H9 (cell line): ENCODE measurements at regions not wholly inside any gene's neighbourhood (a gene's known extent, or its start where the extent isn't known, plus 50 kb on each side); places are given as distances from the start of the nearest gene placed in this dataset.

Source experiments
- DNase-seq: peaks from one replicate; pipeline ENCODE4 v3.0.0-alpha.2; 2017
- H2AFZ ChIP-seq: one replicate; pipeline ENCODE4 v1.6.1; 2013; ENCODE audit warnings: mild to moderate bottlenecking, low read length, control low read depth, moderate library complexity
- H2AK5ac ChIP-seq: 2 replicates; pipeline ENCODE4 v1.6.1; 2013; ENCODE audit warnings: low read length, control low read depth, mixed read lengths; ENCODE audit not compliant: insufficient read length
- H2BK120ac ChIP-seq: one replicate; pipeline ENCODE4 v1.6.1; 2013; ENCODE audit warnings: low read depth, mild to moderate bottlenecking, low read length, control low read depth, inconsistent platforms; ENCODE audit not compliant: poor library complexity, severe bottlenecking
- H2BK12ac ChIP-seq: 2 replicates; pipeline ENCODE4 v1.6.1; 2013; ENCODE audit warnings: low read length, control low read depth, mixed read lengths, low read depth; ENCODE audit not compliant: insufficient read length
- H2BK15ac ChIP-seq: 2 replicates; pipeline ENCODE4 v1.6.1; 2013; ENCODE audit warnings: low read depth, low read length, control low read depth
- H2BK20ac ChIP-seq: one replicate; pipeline ENCODE4 v1.6.1; 2013; ENCODE audit warnings: low read depth, mild to moderate bottlenecking, low read length, control low read depth, inconsistent platforms; ENCODE audit not compliant: poor library complexity, severe bottlenecking
- H2BK5ac ChIP-seq: 2 replicates; pipeline ENCODE4 v1.6.1; 2013; ENCODE audit warnings: low read length, control low read depth, mixed read lengths; ENCODE audit not compliant: insufficient read length
- H3K14ac ChIP-seq: 2 replicates; pipeline ENCODE4 v1.6.1; 2013; ENCODE audit warnings: low read length, control low read depth; ENCODE audit not compliant: insufficient read depth
- H3K18ac ChIP-seq: 2 replicates; pipeline ENCODE4 v1.6.1; 2013; ENCODE audit warnings: low read depth, mild to moderate bottlenecking, mixed read lengths, low read length, control low read depth; ENCODE audit not compliant: insufficient read length
- H3K23ac ChIP-seq: 2 replicates; pipeline ENCODE4 v1.6.1; 2013; ENCODE audit warnings: low read length, control low read depth, mixed read lengths, low read depth; ENCODE audit not compliant: insufficient read length
- H3K23me2 ChIP-seq: 2 replicates; pipeline ENCODE4 v1.6.1; 2013; ENCODE audit warnings: low read depth, mild to moderate bottlenecking, mixed read lengths, low read length, control low read depth; ENCODE audit not compliant: insufficient read length, poor library complexity, severe bottlenecking
- H3K27ac ChIP-seq: 2 replicates; pipeline ENCODE4 v1.5.1; 2013; ENCODE audit warnings: low read length, control low read depth, mixed read lengths, low read depth; ENCODE audit not compliant: insufficient read length
- H3K27me3 ChIP-seq: 2 replicates; pipeline ENCODE4 v1.6.1; 2013; ENCODE audit warnings: low read length, control low read depth, inconsistent platforms; ENCODE audit not compliant: insufficient read depth
- H3K4ac ChIP-seq: 2 replicates; pipeline ENCODE4 v1.6.1; 2013; ENCODE audit warnings: low read depth, mild to moderate bottlenecking, control low read depth, inconsistent platforms, low read length, moderate library complexity
- H3K4me1 ChIP-seq: 2 replicates; pipeline ENCODE4 v1.6.1; 2013; ENCODE audit warnings: low read length, control low read depth, inconsistent platforms; ENCODE audit not compliant: insufficient read depth
- H3K4me2 ChIP-seq: 2 replicates; pipeline ENCODE4 v1.6.1; 2013; ENCODE audit warnings: low read length, control low read depth, mixed read lengths; ENCODE audit not compliant: insufficient read length, insufficient read depth
- H3K56ac ChIP-seq: 2 replicates; pipeline ENCODE4 v1.6.1; 2013; ENCODE audit warnings: low read depth, mild to moderate bottlenecking, mixed read lengths, low read length, control low read depth; ENCODE audit not compliant: insufficient read length
- H3K79me1 ChIP-seq: 2 replicates; pipeline ENCODE4 v1.6.1; 2013; ENCODE audit warnings: low read depth, mild to moderate bottlenecking, moderate library complexity, low read length, control low read depth, inconsistent platforms; ENCODE audit not compliant: insufficient read depth, poor library complexity, severe bottlenecking
- H3K79me2 ChIP-seq: 2 replicates; pipeline ENCODE4 v1.6.1; 2013; ENCODE audit warnings: low read length, control low read depth, inconsistent platforms; ENCODE audit not compliant: insufficient read depth
- H3K9ac ChIP-seq: 2 replicates; pipeline ENCODE4 v1.6.1; 2013; ENCODE audit warnings: low read length, control low read depth, mixed read lengths; ENCODE audit not compliant: insufficient read length; ENCODE audit errors: extremely low read depth
- H3K9me3 ChIP-seq: one replicate; pipeline ENCODE4 v1.6.1; 2013; ENCODE audit warnings: low read depth, low read length, inconsistent platforms; ENCODE audit not compliant: control insufficient read depth
- H3T11ph ChIP-seq: one replicate; pipeline ENCODE4 v1.6.1; 2013; ENCODE audit warnings: mild to moderate bottlenecking, low read length, control low read depth, inconsistent platforms
- H4K20me1 ChIP-seq: one replicate; pipeline ENCODE4 v1.6.1; 2013; ENCODE audit not compliant: control insufficient read depth, insufficient read length, insufficient read depth
- H4K5ac ChIP-seq: 2 replicates; pipeline ENCODE4 v1.6.1; 2013; ENCODE audit warnings: low read depth, mild to moderate bottlenecking, mixed read lengths, low read length, control low read depth; ENCODE audit not compliant: insufficient read length
- H4K8ac ChIP-seq: replicated peaks from 2 replicates; pipeline ENCODE4 v1.6.1; 2013; ENCODE audit warnings: low read length, control low read depth, mixed read lengths, low read depth; ENCODE audit not compliant: insufficient read length
- H4K91ac ChIP-seq: 2 replicates; pipeline ENCODE4 v1.6.1; 2013; ENCODE audit warnings: low read depth, mild to moderate bottlenecking, moderate library complexity, mixed read lengths, low read length, control low read depth; ENCODE audit not compliant: insufficient read length
- H3K27ac Mint-ChIP-seq, 3 experiments: 2 replicates in 2 of 3; 3 replicates in 1 of 3; pipeline ENCODE4 v1.8.0; 2020 to 2021; ENCODE audit warnings: mixed read lengths in 3 of 3, mild to moderate bottlenecking in 1 of 3, moderate library complexity in 1 of 3
- H3K27me3 Mint-ChIP-seq: 2 replicates; pipeline ENCODE4 v1.8.0; 2021; ENCODE audit warnings: low read depth, mild to moderate bottlenecking, moderate library complexity, mixed read lengths
- H3K36me3 Mint-ChIP-seq, 3 experiments: 2 replicates in 2 of 3; 3 replicates in 1 of 3; pipeline ENCODE4 v1.8.0; 2020 to 2021; ENCODE audit warnings: low read depth in 3 of 3, mixed read lengths in 3 of 3; ENCODE audit not compliant: insufficient read depth in 1 of 3
- H3K4me1 Mint-ChIP-seq, 2 experiments: 2 replicates each; pipeline ENCODE4 v1.8.0; 2020; ENCODE audit warnings: mixed read lengths in 2 of 2
- H3K4me3 Mint-ChIP-seq, 2 experiments: 2 replicates in 1 of 2; 3 replicates in 1 of 2; pipeline ENCODE4 v1.8.0; 2020 to 2021; ENCODE audit warnings: mild to moderate bottlenecking in 2 of 2, mixed read lengths in 2 of 2, moderate library complexity in 1 of 2
- H3K9me3 Mint-ChIP-seq, 2 experiments: 2 replicates in 1 of 2; 3 replicates in 1 of 2; pipeline ENCODE4 v1.8.0; 2020; ENCODE audit warnings: mild to moderate bottlenecking in 2 of 2, mixed read lengths in 2 of 2, moderate library complexity in 1 of 2
- CTCF ChIP-seq: fragments of 200-600 bp; sonication (generic); conservative IDR thresholded peaks from 3 replicates; pipeline ENCODE4 v1.8.0; 2021; ENCODE audit warnings: antibody characterized with exemption, mild to moderate bottlenecking
- WGBS: extraction: QIAGEN DNeasy Blood & Tissue Kit; methylation state at CpG from one replicate; pipeline ENCODE4 v1.1.7; 2013; ENCODE audit warnings: missing lambda C conversion rate, low lambda C conversion rate, mixed read lengths; ENCODE audit not compliant: insufficient read length; ENCODE audit errors: extremely low coverage; 5-methylcytosine and 5-hydroxymethylcytosine counted together

- Histone ChIP-seq H3K79me2 (no peaks in the 10 kb centered on the region), H4K20me1 (no peaks in the 10 kb centered on the region), H3K9ac (no peak overlapping the region), H3K18ac (no peak overlapping the region), H3K79me1 (no peaks in the 10 kb centered on the region), H2AFZ (no peak overlapping the region), H3K27me3 (no peaks in the 10 kb centered on the region), H2BK20ac (no peak overlapping the region), H3T11ph (no peak overlapping the region), H3K4ac (no peak overlapping the region), H3K4me2 (no peak overlapping the region), H2BK5ac (no peak overlapping the region), H3K23ac (no peak overlapping the region), H3K23me2 (no peaks in the 10 kb centered on the region), H2AK5ac (no peak overlapping the region), H3K27ac (no peak overlapping the region), H2BK12ac (no peak overlapping the region), H2BK15ac (no peak overlapping the region), H3K56ac (no peak overlapping the region), H2BK120ac (no peak overlapping the region), H4K8ac (no peak overlapping the region), H4K5ac (no peak overlapping the region), H3K14ac (no peak overlapping the region), H3K9me3 (no peaks in the 10 kb centered on the region), H3K4me1 (no peaks in the 10 kb centered on the region), H4K91ac (no peak overlapping the region)
- Mint-ChIP-seq H3K36me3 (peaks cover 0 to 5% (median 0%) of the 10 kb centered on the region in 3 experiments; a peak in 4 of 7 replicates), H3K4me3 (no peak overlapping the region), H3K27me3 (no peaks in the 10 kb centered on the region), H3K4me1 (no peaks in the 10 kb centered on the region; a peak in 1 of 4 replicates), H3K9me3 (peaks cover 13 to 14% of the 10 kb centered on the region in 2 experiments; a peak in 4 of 5 replicates), H3K27ac (no peak overlapping the region)
- WGBS = no CpG with 5 or more reads among the region's 2 CpGs
- no peak for TF ChIP-seq CTCF
- DNase-seq = no peak
These were observed 182.1 kb downstream of the ETAA1 start for GRCh38 chr2:67579216-67579615.
